ENCODE measurements at regions not wholly inside any gene's neighbourhood (a gene's known extent, or its start where the extent isn't known, plus 50 kb on each side); places are given as distances from the start of the nearest gene placed in this dataset.

GRCh38 chr2:155176345-155176744 is 477.9 kb downstream of the KCNJ3 start:
- ATAC-seq (no peak), DNase-seq (no peak)
- Histone ChIP-seq H3K36me3 (ENCODE audit: control insufficient read depth, insufficient read depth, low read length) (no peaks in the 10 kb centered on the region), H3K4me1 (ENCODE audit: control insufficient read depth, insufficient read depth, low read length) (no peaks in the 10 kb centered on the region), H3K27ac (ENCODE audit: low read length) (no peak overlapping the region), H3K4me3 (ENCODE audit: low read length) (no peak overlapping the region), H3K27me3 (ENCODE audit: control insufficient read depth, insufficient read depth, low read length) (no peaks in the 10 kb centered on the region), H3K9me3 (ENCODE audit: control insufficient read depth, insufficient read depth, low read length) (no peaks in the 10 kb centered on the region)
- no peaks in the 10 kb centered on the region for H3K4me1 Mint-ChIP-seq
- H3K27me3 Mint-ChIP-seq (ENCODE audit: low read depth in 2 of 2) = no peaks in the 10 kb centered on the region
- TF ChIP-seq CTCF (IDR thresholded peaks at IDR 0.05) = no peak
- H3K9me3 Mint-ChIP-seq = peaks cover 2 to 7% of the 10 kb centered on the region in 2 donors
- WGBS (ENCODE audit: insufficient coverage) = 74% methylated on average over 1 of the region's 1 CpG
- H3K27ac Mint-ChIP-seq = no peak overlapping the region
- intact Hi-C loops (cut with micrococcal nuclease) = no loop called here
- no peak overlapping the region for H3K4me3 Mint-ChIP-seq
- no peaks in the 10 kb centered on the region for H3K36me3 Mint-ChIP-seq

GRCh38 chr2:155169317-155169716 is 470.8 kb downstream of the KCNJ3 start:
- no peak overlapping the region for H3K27ac ChIP-seq (ENCODE audit: low read length)
- no peak for ATAC-seq
- H3K4me3 ChIP-seq (ENCODE audit: low read length) = no peak overlapping the region
- H3K36me3 Mint-ChIP-seq = no peaks in the 10 kb centered on the region
- no peaks in the 10 kb centered on the region for H3K4me1 ChIP-seq (ENCODE audit: control insufficient read depth, insufficient read depth, low read length)
- intact Hi-C loops (cut with micrococcal nuclease) = no loop called here
- H3K27me3 ChIP-seq (ENCODE audit: control insufficient read depth, insufficient read depth, low read length) = no peaks in the 10 kb centered on the region
- no peaks in the 10 kb centered on the region for H3K36me3 ChIP-seq (ENCODE audit: control insufficient read depth, insufficient read depth, low read length)
- no peaks in the 10 kb centered on the region for H3K4me1 Mint-ChIP-seq
- TF ChIP-seq CTCF (IDR thresholded peaks at IDR 0.05) = no peak
- peaks cover 12 to 23% of the 10 kb centered on the region in 2 donors for H3K9me3 Mint-ChIP-seq
- 60% methylated on average over 1 of the region's 5 CpGs for WGBS (ENCODE audit: insufficient coverage)
- H3K4me3 Mint-ChIP-seq = no peak overlapping the region
- DNase-seq = no peak
- H3K27me3 Mint-ChIP-seq (ENCODE audit: low read depth in 2 of 2) = no peaks in the 10 kb centered on the region
- H3K9me3 ChIP-seq (ENCODE audit: control insufficient read depth, insufficient read depth, low read length) = no peaks in the 10 kb centered on the region
- no peak overlapping the region for H3K27ac Mint-ChIP-seq

DNA sequence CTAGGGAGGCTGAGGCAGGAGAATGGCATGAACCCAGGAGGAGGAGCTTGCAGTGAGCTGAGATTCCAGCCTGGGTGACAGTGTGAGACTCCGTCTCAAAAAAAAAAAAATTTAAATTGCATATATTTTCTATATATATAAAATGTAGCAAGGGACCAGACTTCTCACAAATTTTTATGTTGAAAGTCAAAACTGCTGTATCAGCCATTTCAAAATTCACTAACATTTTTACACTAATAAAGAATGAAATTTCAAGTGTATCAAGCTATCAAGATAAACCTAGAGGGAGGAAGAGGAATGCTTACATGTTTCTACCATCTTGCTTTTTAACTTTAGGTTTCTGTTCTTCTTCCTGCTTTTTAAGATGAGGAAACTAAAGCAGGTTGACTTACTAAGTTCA is 464.0 kb downstream of the KCNJ3 start:
- H3K4me3 Mint-ChIP-seq = no peak overlapping the region
- Histone ChIP-seq H3K4me1 (ENCODE audit: control insufficient read depth, insufficient read depth, low read length) (no peaks in the 10 kb centered on the region), H3K36me3 (ENCODE audit: control insufficient read depth, insufficient read depth, low read length) (no peaks in the 10 kb centered on the region), H3K27me3 (ENCODE audit: control insufficient read depth, insufficient read depth, low read length) (no peaks in the 10 kb centered on the region), H3K4me3 (ENCODE audit: low read length) (no peak overlapping the region), H3K9me3 (ENCODE audit: control insufficient read depth, insufficient read depth, low read length) (peaks cover 2% of the 10 kb centered on the region), H3K27ac (ENCODE audit: low read length) (no peak overlapping the region)
- ATAC-seq (no peak), DNase-seq (no peak)
- peaks cover 8 to 10% of the 10 kb centered on the region in 2 donors for H3K9me3 Mint-ChIP-seq
- H3K27me3 Mint-ChIP-seq (ENCODE audit: low read depth in 2 of 2) = no peaks in the 10 kb centered on the region
- H3K36me3 Mint-ChIP-seq = no peaks in the 10 kb centered on the region
- intact Hi-C loops (cut with micrococcal nuclease) = no loop called here
- no peaks in the 10 kb centered on the region for H3K4me1 Mint-ChIP-seq
- no peak for TF ChIP-seq CTCF (IDR thresholded peaks at IDR 0.05)
- no peak overlapping the region for H3K27ac Mint-ChIP-seq
- WGBS (ENCODE audit: insufficient coverage) = no CpG with 5 or more reads among the region's 1 CpG

DNA sequence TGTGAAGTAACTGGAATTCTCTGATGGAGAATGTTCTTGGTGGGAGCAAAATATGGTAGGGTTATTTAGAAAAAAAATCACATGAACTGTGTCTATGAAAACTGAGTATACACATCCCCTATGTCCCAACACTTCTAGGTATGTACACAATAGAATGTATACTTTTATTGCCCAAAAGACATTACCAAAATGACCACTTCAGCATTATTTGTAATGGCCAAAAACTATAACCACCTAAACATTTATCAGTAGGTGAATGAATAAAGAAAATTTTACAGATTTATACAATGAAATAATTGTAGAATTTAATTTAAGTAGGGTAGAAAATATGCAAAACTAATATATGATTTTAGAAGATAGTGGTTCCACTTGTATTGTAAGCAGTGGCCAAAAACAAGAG is 462.8 kb downstream of the KCNJ3 start:
- no peak for TF ChIP-seq CTCF (IDR thresholded peaks at IDR 0.05)
- Mint-ChIP-seq H3K4me1 (no peaks in the 10 kb centered on the region), H3K36me3 (no peaks in the 10 kb centered on the region), H3K27ac (no peak overlapping the region), H3K27me3 (ENCODE audit: low read depth in 2 of 2) (no peaks in the 10 kb centered on the region), H3K9me3 (peaks cover 7 to 12% of the 10 kb centered on the region in 2 donors), H3K4me3 (no peak overlapping the region)
- no peak for ATAC-seq
- Histone ChIP-seq H3K36me3 (ENCODE audit: control insufficient read depth, insufficient read depth, low read length) (no peaks in the 10 kb centered on the region), H3K4me3 (ENCODE audit: low read length) (no peak overlapping the region), H3K27ac (ENCODE audit: low read length) (no peak overlapping the region), H3K27me3 (ENCODE audit: control insufficient read depth, insufficient read depth, low read length) (no peaks in the 10 kb centered on the region), H3K9me3 (ENCODE audit: control insufficient read depth, insufficient read depth, low read length) (peaks cover 5% of the 10 kb centered on the region), H3K4me1 (ENCODE audit: control insufficient read depth, insufficient read depth, low read length) (no peaks in the 10 kb centered on the region)
- intact Hi-C loops (cut with micrococcal nuclease) = no loop called here
- DNase-seq = no peak

Data from natural killer cell (primary cell).